ENCODE measurements at regions not wholly inside any gene's neighbourhood (a gene's known extent, or its start where the extent isn't known, plus 50 kb on each side); places are given as distances from the start of the nearest gene placed in this dataset.

GRCh38 chr7:42337225-42337905 lies 100.4 kb upstream of the GLI3 start:
- in situ Hi-C loops (cut with HindIII; ENCODE audit: low pct_unique_long_range_greater_than_20kb, low sequenced_read_pairs): no loop called here
- no peaks in the 10 kb centered on the region for H3K4me1 ChIP-seq (ENCODE audit: control insufficient read depth, insufficient read depth, low read length)
- no peaks in the 10 kb centered on the region; the same call in 1 of the 2 replicates for H3K9me3 ChIP-seq (ENCODE audit: control insufficient read depth, insufficient read depth, low read depth, low read length)
- intact Hi-C loops (cut with micrococcal nuclease; ENCODE audit: unreplicated experiment): no loop called here
- no peaks in the 10 kb centered on the region for H3K36me3 ChIP-seq (ENCODE audit: control insufficient read depth, insufficient read depth, low read length)
- H3K27ac ChIP-seq (ENCODE audit: low read length): no peak overlapping the region
- CTCF ChIA-PET: no interaction called here
- TF ChIP-seq, protein P1, sequence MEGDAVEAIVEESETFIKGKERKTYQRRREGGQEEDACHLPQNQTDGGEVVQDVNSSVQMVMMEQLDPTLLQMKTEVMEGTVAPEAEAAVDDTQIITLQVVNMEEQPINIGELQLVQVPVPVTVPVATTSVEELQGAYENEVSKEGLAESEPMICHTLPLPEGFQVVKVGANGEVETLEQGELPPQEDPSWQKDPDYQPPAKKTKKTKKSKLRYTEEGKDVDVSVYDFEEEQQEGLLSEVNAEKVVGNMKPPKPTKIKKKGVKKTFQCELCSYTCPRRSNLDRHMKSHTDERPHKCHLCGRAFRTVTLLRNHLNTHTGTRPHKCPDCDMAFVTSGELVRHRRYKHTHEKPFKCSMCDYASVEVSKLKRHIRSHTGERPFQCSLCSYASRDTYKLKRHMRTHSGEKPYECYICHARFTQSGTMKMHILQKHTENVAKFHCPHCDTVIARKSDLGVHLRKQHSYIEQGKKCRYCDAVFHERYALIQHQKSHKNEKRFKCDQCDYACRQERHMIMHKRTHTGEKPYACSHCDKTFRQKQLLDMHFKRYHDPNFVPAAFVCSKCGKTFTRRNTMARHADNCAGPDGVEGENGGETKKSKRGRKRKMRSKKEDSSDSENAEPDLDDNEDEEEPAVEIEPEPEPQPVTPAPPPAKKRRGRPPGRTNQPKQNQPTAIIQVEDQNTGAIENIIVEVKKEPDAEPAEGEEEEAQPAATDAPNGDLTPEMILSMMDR (IDR thresholded peaks at IDR 0.05): no peak
- no peak for TF ChIP-seq TCF7L2 (IDR thresholded peaks at IDR 0.05; ENCODE audit: low read depth, low read length)
- TF ChIP-seq POLR2AphosphoS5 (IDR thresholded peaks at IDR 0.05; ENCODE audit: low read depth, low read length): no peak
- TF ChIP-seq, protein P2, sequence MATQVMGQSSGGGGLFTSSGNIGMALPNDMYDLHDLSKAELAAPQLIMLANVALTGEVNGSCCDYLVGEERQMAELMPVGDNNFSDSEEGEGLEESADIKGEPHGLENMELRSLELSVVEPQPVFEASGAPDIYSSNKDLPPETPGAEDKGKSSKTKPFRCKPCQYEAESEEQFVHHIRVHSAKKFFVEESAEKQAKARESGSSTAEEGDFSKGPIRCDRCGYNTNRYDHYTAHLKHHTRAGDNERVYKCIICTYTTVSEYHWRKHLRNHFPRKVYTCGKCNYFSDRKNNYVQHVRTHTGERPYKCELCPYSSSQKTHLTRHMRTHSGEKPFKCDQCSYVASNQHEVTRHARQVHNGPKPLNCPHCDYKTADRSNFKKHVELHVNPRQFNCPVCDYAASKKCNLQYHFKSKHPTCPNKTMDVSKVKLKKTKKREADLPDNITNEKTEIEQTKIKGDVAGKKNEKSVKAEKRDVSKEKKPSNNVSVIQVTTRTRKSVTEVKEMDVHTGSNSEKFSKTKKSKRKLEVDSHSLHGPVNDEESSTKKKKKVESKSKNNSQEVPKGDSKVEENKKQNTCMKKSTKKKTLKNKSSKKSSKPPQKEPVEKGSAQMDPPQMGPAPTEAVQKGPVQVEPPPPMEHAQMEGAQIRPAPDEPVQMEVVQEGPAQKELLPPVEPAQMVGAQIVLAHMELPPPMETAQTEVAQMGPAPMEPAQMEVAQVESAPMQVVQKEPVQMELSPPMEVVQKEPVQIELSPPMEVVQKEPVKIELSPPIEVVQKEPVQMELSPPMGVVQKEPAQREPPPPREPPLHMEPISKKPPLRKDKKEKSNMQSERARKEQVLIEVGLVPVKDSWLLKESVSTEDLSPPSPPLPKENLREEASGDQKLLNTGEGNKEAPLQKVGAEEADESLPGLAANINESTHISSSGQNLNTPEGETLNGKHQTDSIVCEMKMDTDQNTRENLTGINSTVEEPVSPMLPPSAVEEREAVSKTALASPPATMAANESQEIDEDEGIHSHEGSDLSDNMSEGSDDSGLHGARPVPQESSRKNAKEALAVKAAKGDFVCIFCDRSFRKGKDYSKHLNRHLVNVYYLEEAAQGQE (IDR thresholded peaks at IDR 0.05; ENCODE audit: insufficient read depth in 1 of 2, low read depth in 2 of 2, low read length in 1 of 2): no peak
- TF ChIP-seq SIN3A (IDR thresholded peaks at IDR 0.05; ENCODE audit: borderline replicate concordance, insufficient read depth, low read depth, low read length): no peak
- no peak overlapping the region for H3K4me3 ChIP-seq (ENCODE audit: low read depth in 2 of 2, low read length in 2 of 2)
- POLR2A ChIA-PET: no interaction called here
- no peaks in the 10 kb centered on the region for H3K27me3 ChIP-seq (ENCODE audit: control insufficient read depth, insufficient read depth, low read length)
- ATAC-seq (no peak), DNase-seq (ENCODE audit: low read depth, low spot score) (no peak)
- no TSS peak for BruUV-seq (replicated peaks)

DNA sequence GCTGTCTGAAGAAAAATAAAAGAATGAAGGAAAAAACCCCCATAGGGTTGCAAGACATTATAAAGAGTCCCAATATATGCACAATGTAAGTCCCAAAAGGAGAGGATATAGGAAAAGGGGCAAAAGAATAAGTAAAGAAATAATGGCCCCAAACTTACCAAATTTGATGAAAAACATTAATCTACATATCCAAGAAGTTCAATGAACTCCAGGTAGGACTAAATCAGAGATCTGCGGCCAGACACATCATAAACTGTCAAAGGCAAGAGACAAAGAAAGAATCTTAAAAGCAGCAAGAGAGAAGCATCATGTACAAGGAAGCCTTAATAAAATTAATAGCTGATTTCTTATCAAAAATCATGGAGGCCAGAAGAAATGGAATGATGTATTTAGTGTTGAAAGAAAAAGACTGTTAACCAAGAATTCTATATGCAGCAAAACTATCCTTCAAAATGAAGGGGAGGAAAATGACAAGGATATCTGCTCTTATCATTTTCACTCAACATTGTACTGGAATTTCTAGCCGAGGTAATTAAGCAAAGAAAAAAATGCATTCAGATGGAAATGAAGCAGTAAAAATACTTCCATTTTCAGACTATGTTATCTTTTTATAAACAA lies 95.7 kb upstream of the GLI3 start:
- no TSS peak for BruUV-seq (replicated peaks)
- in situ Hi-C loops (cut with HindIII; ENCODE audit: low pct_unique_long_range_greater_than_20kb, low sequenced_read_pairs): no loop called here
- ChIA-PET POLR2A (no interaction called here), CTCF (interaction anchor here (1.0 kb wide), 1 partner anchor 392 kb away, joined by 3 read pairs; no protein-coding TSS in a partner anchor)
- Histone ChIP-seq H3K4me1 (ENCODE audit: control insufficient read depth, insufficient read depth, low read length) (no peaks in the 10 kb centered on the region), H3K9me3 (ENCODE audit: control insufficient read depth, insufficient read depth, low read depth, low read length) (no peaks in the 10 kb centered on the region; the same call in 1 of the 2 replicates), H3K27ac (ENCODE audit: low read length) (no peak overlapping the region), H3K36me3 (ENCODE audit: control insufficient read depth, insufficient read depth, low read length) (no peaks in the 10 kb centered on the region), H3K27me3 (ENCODE audit: control insufficient read depth, insufficient read depth, low read length) (no peaks in the 10 kb centered on the region), H3K4me3 (ENCODE audit: low read depth in 2 of 2, low read length in 2 of 2) (no peak overlapping the region)
- intact Hi-C loops (cut with micrococcal nuclease; ENCODE audit: unreplicated experiment): no loop called here
- TF ChIP-seq, protein P1 (IDR thresholded peaks at IDR 0.05): no peak
- TF ChIP-seq POLR2AphosphoS5 (IDR thresholded peaks at IDR 0.05; ENCODE audit: low read depth, low read length) (no peak), SIN3A (IDR thresholded peaks at IDR 0.05; ENCODE audit: borderline replicate concordance, insufficient read depth, low read depth, low read length) (no peak), TCF7L2 (IDR thresholded peaks at IDR 0.05; ENCODE audit: low read depth, low read length) (no peak)
- TF ChIP-seq, protein P2 (IDR thresholded peaks at IDR 0.05; ENCODE audit: insufficient read depth in 1 of 2, low read depth in 2 of 2, low read length in 1 of 2): no peak
- DNase-seq (ENCODE audit: low read depth, low spot score) (no peak), ATAC-seq (no peak)
